SK-N-SH treated with all-trans-retinoic acid at 6 μM for 48 hours (cell line): ENCODE measurements at regions not wholly inside any gene's neighbourhood (a gene's known extent, or its start where the extent isn't known, plus 50 kb on each side); places are given as distances from the start of the nearest gene placed in this dataset.

ENCODE experiments used
- ARNTL ChIP-seq: fragments of 450-650 bp; formaldehyde crosslinking; IDR thresholded peaks from 2 replicates; pipeline ENCODE4 v1.5.0; 2020; ENCODE audit warnings: low read depth, mild to moderate bottlenecking, moderate library complexity, borderline replicate concordance
- BACH2 ChIP-seq: fragments of 250-450 bp; sonication (Bioruptor Pico); IDR thresholded peaks from 2 replicates; pipeline ENCODE4 v1.9.0; 2021; ENCODE audit warnings: mild to moderate bottlenecking, borderline replicate concordance
- CSDC2 ChIP-seq: fragments of 250-450 bp; sonication (Bioruptor Pico); IDR thresholded peaks from 2 replicates; pipeline ENCODE4 v1.5.0; 2020; ENCODE audit warnings: mild to moderate bottlenecking, moderate library complexity
- ISL1 ChIP-seq: fragments of 250-450 bp; sonication (Bioruptor Pico); IDR thresholded peaks from 2 replicates; pipeline ENCODE4 v2.1.2; 2022; ENCODE audit warnings: mild to moderate bottlenecking, moderate library complexity
- OSR1 ChIP-seq: fragments of 250-450 bp; sonication (Bioruptor Pico); IDR thresholded peaks from 2 replicates; pipeline ENCODE4 v1.8.0; 2022; ENCODE audit warnings: moderate library complexity, mild to moderate bottlenecking, inconsistent platforms
- PPARA ChIP-seq: fragments of 250-450 bp; sonication (Bioruptor Pico); IDR thresholded peaks from 2 replicates; pipeline ENCODE4 v1.5.0; 2020; ENCODE audit warnings: mild to moderate bottlenecking, borderline replicate concordance
- TOX ChIP-seq: fragments of 250-450 bp; sonication (Bioruptor Pico); IDR thresholded peaks from 2 replicates; pipeline ENCODE4 v1.8.0; 2021; ENCODE audit warnings: mild to moderate bottlenecking, moderate library complexity, borderline replicate concordance
- ZFP3 ChIP-seq: fragments of 250-450 bp; sonication (Bioruptor Pico); IDR thresholded peaks from 2 replicates; pipeline ENCODE4 v1.5.0; 2020; ENCODE audit warnings: mild to moderate bottlenecking, moderate library complexity
- ZNF70 ChIP-seq: fragments of 450-650 bp; formaldehyde crosslinking; IDR thresholded peaks from 2 replicates; pipeline ENCODE4 v1.5.0; 2020; ENCODE audit warnings: mild to moderate bottlenecking, moderate library complexity
- ZNF8 ChIP-seq: fragments of 450-650 bp; formaldehyde crosslinking; IDR thresholded peaks from 2 replicates; pipeline ENCODE4 v1.5.0; 2020; ENCODE audit warnings: mild to moderate bottlenecking, moderate library complexity
- TF ChIP-seq, protein P1 (sequence below): fragments of 250-450 bp; sonication (Bioruptor Pico); IDR thresholded peaks from 2 replicates; pipeline ENCODE4 v1.8.0; 2020; ENCODE audit warnings: mild to moderate bottlenecking, moderate library complexity, borderline replicate concordance
- TF ChIP-seq, protein P2 (sequence below): fragments of 250-450 bp; sonication (Bioruptor Pico); IDR thresholded peaks from 2 replicates; pipeline ENCODE4 v1.5.1; 2020; ENCODE audit warnings: low read depth, mild to moderate bottlenecking, moderate library complexity

DNA sequence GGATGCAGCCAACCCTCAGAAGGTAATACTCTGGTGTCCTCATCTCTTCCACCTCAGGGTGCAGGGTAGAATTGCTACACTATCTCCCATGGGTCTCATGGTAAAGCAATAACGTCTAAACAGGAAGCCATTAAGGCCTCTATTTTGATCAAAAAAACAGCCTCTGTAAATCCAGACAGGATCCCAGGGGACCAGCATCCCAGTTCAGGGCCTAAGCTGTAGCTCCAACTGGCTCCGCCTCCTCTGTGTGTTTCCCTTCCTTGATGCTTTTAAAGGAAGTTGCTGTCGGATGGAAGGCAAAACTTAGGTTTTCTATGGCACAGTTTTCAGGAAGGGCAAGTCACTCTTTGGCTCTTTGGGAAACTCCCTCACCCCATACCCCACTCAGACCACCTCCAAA, 222.0 kb downstream of the MAFB start:
- TF ChIP-seq, protein P1, sequence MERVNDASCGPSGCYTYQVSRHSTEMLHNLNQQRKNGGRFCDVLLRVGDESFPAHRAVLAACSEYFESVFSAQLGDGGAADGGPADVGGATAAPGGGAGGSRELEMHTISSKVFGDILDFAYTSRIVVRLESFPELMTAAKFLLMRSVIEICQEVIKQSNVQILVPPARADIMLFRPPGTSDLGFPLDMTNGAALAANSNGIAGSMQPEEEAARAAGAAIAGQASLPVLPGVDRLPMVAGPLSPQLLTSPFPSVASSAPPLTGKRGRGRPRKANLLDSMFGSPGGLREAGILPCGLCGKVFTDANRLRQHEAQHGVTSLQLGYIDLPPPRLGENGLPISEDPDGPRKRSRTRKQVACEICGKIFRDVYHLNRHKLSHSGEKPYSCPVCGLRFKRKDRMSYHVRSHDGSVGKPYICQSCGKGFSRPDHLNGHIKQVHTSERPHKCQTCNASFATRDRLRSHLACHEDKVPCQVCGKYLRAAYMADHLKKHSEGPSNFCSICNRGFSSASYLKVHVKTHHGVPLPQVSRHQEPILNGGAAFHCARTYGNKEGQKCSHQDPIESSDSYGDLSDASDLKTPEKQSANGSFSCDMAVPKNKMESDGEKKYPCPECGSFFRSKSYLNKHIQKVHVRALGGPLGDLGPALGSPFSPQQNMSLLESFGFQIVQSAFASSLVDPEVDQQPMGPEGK (CRISPR knock-in tag) = no peak
- TF ChIP-seq PPARA (no peak), ARNTL (CRISPR knock-in tag) (no peak), CSDC2 (no peak), ISL1 (CRISPR knock-in tag) (no peak), ZFP3 (CRISPR knock-in tag) (no peak), OSR1 (CRISPR knock-in tag) (no peak), ZNF70 (CRISPR knock-in tag) (no peak), ZNF8 (CRISPR knock-in tag) (no peak), TOX (CRISPR knock-in tag) (no peak), BACH2 (CRISPR knock-in tag) (no peak)
- TF ChIP-seq, protein P2, sequence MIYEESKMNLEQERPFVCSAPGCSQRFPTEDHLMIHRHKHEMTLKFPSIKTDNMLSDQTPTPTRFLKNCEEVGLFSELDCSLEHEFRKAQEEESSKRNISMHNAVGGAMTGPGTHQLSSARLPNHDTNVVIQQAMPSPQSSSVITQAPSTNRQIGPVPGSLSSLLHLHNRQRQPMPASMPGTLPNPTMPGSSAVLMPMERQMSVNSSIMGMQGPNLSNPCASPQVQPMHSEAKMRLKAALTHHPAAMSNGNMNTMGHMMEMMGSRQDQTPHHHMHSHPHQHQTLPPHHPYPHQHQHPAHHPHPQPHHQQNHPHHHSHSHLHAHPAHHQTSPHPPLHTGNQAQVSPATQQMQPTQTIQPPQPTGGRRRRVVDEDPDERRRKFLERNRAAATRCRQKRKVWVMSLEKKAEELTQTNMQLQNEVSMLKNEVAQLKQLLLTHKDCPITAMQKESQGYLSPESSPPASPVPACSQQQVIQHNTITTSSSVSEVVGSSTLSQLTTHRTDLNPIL (CRISPR knock-in tag) = no peak
